ENCODE measurements at regions not wholly inside any gene's neighbourhood (a gene's known extent, or its start where the extent isn't known, plus 50 kb on each side); places are given as distances from the start of the nearest gene placed in this dataset.

DNA sequence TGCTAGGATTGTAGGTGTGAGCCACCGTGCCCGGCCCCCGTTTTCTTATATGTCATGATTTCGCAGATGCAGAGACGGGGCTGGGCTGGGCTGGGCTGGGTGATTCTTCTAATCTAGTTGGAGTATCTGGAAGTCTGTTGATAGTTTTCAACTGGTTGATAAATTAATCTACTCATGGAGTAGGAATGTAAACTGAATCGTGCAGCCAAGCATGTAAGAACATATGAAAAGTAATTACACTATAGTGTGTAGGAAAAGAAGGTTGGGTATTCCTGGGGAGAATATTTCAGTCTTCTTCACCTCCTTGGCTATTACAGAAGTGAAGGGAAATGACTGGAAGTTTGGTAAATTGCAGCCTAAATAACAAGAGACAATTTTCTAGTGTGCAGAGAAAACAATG, 82.6 kb upstream of the MAGI1 start:
- no peak for DNase-seq

DNA sequence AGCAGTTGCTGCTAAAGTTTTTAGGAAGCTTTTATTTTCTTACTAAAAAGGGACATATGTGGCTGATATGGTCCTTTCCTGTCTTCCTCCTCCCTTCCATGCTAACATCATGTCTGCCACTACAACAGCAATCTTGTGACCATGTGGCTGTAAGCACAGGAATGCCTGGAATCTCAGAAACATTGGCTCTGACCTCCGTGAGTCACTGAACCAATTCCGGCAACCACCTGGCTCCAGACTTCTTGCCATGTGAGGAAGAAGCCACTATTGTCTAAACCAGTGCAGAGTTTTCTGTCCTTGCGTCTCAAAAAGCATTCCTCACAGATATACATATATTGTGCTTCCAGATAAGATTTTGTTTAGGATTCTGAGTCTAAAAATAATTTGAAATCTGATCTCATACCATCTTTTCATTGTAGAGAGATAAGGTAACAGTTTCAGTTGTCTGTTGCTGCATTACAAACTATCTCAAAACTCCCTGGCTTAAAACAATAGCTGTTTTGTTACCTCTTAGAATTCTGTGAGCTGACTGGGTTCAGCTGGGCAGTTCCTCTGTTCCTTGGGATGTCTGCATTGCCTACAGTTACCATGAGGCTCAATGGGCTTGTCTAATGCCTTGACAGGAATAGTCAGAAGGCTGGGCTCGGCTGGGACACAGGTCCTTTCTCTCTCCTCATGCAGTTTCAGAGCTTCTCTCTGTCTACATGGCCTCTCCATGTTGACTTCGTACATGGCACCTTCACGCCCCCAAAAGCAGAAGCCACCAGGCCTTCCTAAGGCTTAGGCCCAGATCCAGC, 77.3 kb upstream of the MAGI1 start:
- DNase-seq, result no peak

DNA sequence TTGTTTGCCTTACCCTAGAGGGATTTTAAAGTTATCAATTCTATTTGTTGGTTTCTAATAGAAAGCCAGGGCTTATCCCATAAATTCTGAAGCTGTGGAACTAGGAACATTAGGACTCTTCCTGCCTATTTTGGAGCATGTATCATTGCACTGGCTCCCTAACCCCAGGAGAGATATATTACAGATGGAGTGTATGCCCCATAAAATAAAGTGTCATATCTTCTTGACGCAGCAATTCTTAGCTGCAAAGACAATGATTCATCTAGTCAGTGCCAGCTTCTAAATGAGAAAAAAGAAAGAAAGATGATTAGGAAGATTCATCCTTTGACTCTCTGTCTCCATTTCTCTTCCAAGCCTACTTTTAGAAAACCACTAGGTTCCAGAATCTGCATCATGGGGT, 74.8 kb upstream of the MAGI1 start:
- no peak for DNase-seq

DNA sequence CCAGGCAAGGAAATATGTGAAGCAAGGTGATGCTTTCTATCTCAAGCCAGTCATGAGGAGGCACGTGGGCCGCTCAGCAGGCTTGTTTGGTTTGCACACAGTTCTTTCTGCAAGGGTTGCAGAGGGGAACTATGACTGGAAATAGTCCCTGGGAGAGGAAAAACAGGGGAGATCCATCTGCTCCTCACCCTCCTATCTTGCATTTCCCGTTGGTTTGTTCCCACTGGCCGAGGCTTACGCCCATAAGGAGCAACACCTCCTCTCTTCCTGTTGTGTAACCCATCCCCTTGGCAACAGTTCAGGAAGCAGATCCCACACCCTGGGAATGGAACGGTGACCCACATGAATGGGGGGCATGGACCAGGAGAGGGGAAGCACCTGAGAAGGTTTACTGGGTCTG, 72.1 kb upstream of the MAGI1 start:
- DNase-seq, result no peak

DNA sequence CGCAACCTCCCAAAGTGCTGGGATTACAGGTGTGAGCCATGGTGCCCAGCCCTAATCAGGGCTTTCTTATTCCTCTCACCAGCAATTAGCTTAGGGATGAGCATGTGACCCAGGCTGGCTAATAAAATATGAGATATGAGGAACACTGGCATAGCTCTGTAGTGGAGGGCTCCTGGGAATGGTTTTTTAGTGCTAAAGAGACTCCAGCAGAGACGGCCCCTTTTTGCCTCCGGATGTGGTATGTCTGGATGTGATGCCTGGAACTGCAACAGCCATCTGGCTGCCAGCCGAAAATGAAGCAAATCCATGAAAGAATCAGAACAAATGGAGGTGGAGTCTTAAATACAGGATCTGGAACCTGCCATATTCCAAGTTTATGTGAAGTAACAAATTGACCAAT, 69.1 kb upstream of the MAGI1 start:
- no peak for DNase-seq

DNA sequence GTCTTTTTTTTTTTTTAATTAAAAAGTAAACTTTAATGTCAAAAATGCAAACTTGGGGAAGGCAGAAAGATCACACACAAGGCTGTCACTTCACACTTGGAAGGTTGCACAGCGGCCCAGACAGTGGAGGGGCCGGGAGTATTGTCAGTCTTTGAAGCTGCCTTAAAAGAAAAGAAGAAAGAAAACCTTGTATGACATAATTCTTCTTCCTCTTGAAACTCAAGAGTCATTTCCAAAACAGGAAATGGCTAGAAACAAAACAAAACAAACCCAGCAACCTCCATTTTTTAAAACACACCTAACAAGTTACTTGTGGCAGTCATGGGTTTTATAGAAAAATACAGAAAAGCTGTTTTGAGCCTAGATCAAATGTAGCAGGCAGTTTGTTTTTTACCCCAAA, 68.1 kb upstream of the MAGI1 start:
- no peak for DNase-seq

DNA sequence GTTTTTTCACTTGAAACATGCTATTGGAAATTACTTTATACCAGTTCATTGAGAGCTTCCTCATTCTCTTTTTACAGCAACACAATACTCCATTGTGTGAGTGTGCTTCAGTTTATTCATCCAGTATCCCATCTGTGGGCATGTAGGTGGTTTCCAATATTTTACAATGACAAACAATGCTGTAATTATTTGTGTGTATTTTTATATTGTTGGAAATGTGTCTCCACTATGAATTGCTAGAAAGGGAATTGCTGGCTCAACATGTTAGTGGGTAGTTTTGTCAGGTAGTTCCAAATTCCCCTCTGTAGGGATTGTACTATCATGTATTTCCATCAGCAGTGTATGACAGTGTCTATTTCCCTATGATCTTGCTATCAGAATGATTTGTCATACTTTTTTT, 65.8 kb upstream of the MAGI1 start:
- DNase-seq, result no peak

DNA sequence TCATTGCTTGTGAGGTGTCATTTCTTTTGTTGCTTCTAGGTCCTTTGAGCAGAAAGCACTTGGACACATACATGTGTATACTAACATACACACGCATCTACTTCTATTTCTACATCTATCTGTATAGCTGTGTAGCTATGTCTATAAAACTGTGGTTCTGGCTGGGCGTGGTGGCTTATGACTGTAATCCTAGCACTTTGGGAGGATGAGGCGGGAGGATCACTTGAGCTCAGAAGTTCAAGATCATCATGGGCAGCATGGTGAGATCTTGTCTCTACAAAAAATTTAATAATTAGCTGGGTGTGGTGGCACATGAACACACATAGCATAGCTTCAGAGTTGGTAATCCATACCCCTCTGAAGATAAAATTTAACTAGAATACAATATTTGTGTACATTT, 65.0 kb upstream of the MAGI1 start:
- no peak for DNase-seq

DNA sequence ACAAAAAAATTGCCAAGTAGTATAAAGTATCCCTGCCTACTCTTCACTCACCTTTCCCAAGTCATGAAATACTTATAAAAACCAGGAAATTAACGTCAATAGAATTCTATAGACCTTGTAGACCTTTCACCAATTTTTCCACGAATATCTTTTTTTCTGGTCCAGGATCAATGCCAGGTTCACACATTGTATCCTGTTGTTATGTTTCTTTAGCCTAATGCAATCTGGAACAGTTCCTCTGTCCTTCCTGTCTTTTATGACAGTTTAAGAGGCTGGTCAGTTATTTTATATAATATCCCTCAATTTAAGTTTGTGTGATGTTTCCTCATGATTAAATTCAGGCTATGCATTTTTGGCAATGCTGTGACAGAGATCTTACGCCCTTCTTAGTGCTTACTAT, 63.2 kb upstream of the MAGI1 start:
- DNase-seq, result no peak

DNA sequence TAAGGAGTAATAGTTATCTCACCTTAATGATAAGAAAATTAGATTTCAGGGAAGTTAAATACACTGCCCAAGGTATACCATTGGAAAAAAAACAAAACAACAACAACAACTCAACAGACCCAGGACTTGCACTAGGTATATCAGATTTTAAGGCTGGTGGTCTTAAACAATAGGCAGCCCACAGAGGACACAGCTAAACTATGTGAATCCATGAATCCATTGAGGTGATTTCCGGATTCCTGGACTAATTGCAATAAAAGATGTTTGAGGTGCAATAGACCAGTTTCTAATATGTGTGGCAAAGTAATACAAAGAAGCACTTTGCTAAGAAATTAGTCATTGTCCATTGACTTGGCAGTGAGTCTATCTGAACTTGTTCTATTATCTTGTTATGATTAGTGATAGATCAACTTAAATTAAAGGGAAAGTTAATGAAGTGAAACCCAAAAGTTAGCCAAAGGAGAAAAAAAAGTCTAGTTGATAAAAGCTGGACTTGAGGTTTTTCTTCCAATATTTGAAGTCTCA, 60.9 kb upstream of the MAGI1 start:
- no peak for DNase-seq

DNA sequence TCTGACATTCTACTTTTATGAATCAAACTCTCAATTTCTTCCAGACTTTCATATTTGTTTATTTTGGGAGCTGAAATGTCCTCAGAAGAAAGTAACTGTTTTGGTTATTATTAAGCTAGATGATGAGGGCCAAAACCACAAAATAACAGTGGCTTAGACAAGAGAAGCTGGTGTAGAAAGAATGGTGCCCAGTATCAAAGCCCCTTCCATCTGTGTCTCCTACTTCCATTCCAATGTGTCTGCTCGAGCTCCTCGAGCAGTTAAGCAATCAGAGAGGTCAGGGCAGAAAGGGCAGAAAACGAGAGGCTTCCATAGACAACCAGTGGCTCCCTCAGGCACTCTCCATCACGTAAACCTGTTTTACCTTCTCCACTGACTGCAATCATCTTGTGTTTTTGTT, 59.7 kb upstream of the MAGI1 start:
- no peak for DNase-seq

DNA sequence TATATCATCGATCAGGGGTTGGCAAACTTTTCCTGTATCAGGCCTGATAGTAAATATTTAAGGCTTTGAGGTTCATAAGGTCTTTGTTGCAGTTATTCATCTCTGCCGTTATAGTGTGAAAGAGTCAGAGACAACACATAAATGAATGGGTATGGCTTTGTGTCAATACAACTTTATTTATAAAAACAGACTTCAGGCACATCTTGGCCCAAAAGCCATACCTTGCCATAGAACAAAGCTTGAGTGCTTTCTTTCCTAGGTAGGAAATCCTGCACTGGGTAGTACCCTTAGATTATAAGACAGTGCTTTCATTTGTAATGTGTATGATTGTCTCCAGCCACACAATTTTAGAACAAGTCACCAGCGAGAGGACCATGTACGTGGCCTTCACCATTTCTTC, 58.9 kb upstream of the MAGI1 start:
- no peak for DNase-seq

DNA sequence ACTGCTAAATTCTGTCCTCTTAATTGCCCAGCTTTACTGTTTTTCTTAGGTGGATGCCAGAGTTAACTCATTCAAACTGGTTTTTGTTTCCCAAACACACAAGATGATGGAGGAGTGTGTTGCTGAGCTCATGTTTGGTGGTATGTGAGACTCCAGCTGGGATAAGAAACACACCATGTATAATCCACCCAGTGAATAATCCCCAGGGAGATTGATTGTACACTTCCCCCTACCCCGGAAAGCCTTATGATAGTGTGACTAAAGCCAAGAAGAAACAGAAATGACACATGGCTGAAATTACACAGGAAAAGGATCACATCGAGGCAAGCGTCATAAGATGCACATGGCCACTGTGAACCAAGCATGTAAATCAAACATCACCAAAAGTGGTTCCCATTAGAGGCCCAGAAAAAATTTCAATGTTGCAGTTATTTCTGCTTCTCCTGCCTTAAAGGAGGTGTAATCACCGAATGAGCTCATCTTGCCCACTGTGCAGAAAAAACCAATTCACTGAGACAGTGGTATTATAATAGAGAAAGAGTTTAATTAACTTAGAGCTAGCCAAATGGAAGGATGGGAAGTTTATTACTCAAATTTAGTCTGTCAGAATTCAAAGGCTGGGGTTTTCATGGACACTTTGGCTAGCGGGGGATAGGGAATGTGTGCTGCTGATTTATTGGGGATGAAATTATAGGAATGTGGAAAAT, 56.7 kb upstream of the MAGI1 start:
- no peak for DNase-seq

DNA sequence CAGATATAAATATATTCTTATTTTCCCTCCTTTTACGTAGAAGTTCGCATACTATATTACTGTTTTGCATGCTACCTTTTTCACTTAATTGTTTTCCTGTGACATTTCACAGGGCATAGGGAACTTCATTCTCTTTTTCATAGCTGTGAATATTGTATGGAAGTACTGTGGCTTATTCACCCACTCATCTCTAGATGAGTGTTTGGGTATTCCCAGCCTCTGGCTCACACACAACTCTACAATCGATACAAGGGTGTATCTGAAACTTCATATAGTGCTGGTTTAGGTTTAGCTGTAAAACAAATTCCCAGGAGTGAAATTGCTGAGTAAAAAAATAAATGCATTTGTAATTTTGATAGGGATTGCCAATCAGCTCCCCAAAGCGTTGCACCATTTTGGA, 55.3 kb upstream of the MAGI1 start:
- no peak for DNase-seq

DNA sequence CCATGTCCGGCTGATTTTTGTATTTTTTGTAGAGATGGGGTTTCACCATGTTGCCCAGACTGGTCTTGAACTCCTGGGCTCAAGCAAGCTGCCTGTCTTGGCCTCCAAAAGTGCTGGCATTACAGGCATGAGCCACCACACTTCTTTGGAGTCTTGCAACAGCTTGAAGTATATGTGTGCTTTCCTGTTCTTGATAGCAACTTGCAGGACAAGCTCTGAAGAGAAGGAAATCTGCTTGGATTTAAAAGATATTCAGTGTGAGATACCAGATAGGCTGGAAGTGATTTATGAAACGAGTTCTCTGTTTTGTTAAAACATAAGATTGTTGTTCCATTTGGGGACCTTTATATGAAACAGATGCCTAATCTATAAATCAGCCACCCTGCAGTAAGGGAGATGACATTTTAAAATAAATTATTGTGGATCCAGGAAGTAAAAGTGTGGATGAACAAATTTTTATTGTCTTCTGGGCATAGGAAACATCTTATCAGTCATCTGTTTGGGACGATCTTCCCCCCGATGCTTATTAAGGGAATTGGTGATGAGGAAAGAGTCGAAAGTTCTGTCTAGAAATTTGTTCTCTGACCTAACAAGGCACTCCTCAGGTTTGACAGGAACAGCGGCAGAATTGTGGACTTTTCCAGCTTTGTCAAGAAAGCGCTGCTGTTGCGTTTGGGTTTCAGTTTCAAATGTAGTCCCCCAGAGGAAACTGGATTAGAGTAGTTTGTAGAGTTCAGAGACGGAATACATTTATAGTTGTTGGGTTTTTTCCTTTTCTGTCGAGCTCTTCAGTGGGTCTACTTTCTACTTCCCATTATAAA, 53.7 kb upstream of the MAGI1 start:
- no peak for DNase-seq
